Brain microvascular endothelial cell (primary cell): ENCODE measurements at regions not wholly inside any gene's neighbourhood (a gene's known extent, or its start where the extent isn't known, plus 50 kb on each side); places are given as distances from the start of the nearest gene placed in this dataset.
A peak's percentile ranks its signal among the peaks of the same experiment; 100 is the strongest.

Experiments
- DNase-seq: peaks from one replicate; pipeline ENCODE4 v3.0.0-alpha.2; 2020
- H3K27ac ChIP-seq: fragments of 250-450 bp; sonication (Bioruptor Pico); 2 replicates; pipeline ENCODE4 v1.5.1; 2020; ENCODE audit warnings: mild to moderate bottlenecking, moderate library complexity
- H3K27me3 ChIP-seq: fragments of 250-450 bp; sonication (Bioruptor Pico); replicated peaks from 2 replicates; pipeline ENCODE4 v1.5.1; 2020; ENCODE audit warnings: mild to moderate bottlenecking
- H3K36me3 ChIP-seq: fragments of 250-450 bp; sonication (Bioruptor Pico); replicated peaks from 2 replicates; pipeline ENCODE4 v1.5.1; 2020; ENCODE audit warnings: mild to moderate bottlenecking
- H3K4me3 ChIP-seq: 2 replicates; pipeline ENCODE4 v1.5.1; 2011; ENCODE audit warnings: low read depth, mild to moderate bottlenecking, control low read depth, low read length, moderate library complexity
- CTCF ChIP-seq: IDR thresholded peaks from 2 replicates; pipeline ENCODE4 v1.5.1; 2011; ENCODE audit warnings: low read depth, mild to moderate bottlenecking, moderate library complexity, low read length, control low read depth, inconsistent platforms; ENCODE audit errors: missing control alignments
- in situ Hi-C: cut with HindIII; loops from 2 replicates; pipeline ENCODE4 v1.10.0; 2017; ENCODE audit warnings: low sequenced_read_pairs, low pct_ligation_motif_present

GRCh38 chr1:170288155-170288554, 142.4 kb downstream of the NTMT2 start:
- in situ Hi-C loops: no loop called here
- no peaks in the 10 kb centered on the region for H3K36me3 ChIP-seq
- H3K27me3 ChIP-seq: no peaks in the 10 kb centered on the region
- no peak for TF ChIP-seq CTCF
- no peak for DNase-seq
- no peak overlapping the region for H3K27ac ChIP-seq
- no peak overlapping the region for H3K4me3 ChIP-seq

GRCh38 chr1:170290276-170290675, 144.5 kb downstream of the NTMT2 start:
- TF ChIP-seq CTCF: no peak
- Histone ChIP-seq H3K27me3 (no peaks in the 10 kb centered on the region), H3K4me3 (no peak overlapping the region), H3K27ac (no peak overlapping the region), H3K36me3 (no peaks in the 10 kb centered on the region)
- no peak for DNase-seq
- in situ Hi-C loops: no loop called here

GRCh38 chr1:170290991-170291390, 145.2 kb downstream of the NTMT2 start:
- Histone ChIP-seq H3K36me3 (no peaks in the 10 kb centered on the region), H3K4me3 (no peak overlapping the region), H3K27me3 (no peaks in the 10 kb centered on the region), H3K27ac (no peak overlapping the region)
- no peak for TF ChIP-seq CTCF
- DNase-seq: peak; percentile 25
- in situ Hi-C loops: no loop called here

GRCh38 chr1:170291516-170291915, 145.8 kb downstream of the NTMT2 start:
- Histone ChIP-seq H3K27me3 (no peaks in the 10 kb centered on the region), H3K4me3 (no peak overlapping the region), H3K36me3 (no peaks in the 10 kb centered on the region), H3K27ac (no peak overlapping the region)
- in situ Hi-C loops: no loop called here
- DNase-seq: no peak
- TF ChIP-seq CTCF: no peak

- no peaks in the 10 kb centered on the region for H3K36me3 ChIP-seq
- H3K4me3 ChIP-seq: no peak overlapping the region
- H3K27ac ChIP-seq: no peak overlapping the region
- DNase-seq: no peak
- in situ Hi-C loops: no loop called here
- TF ChIP-seq CTCF: no peak
- H3K27me3 ChIP-seq: no peaks in the 10 kb centered on the region
These were observed 150.5 kb downstream of the NTMT2 start for GRCh38 chr1:170296211-170296610.

- no peaks in the 10 kb centered on the region for H3K36me3 ChIP-seq
- in situ Hi-C loops: no loop called here
- no peaks in the 10 kb centered on the region for H3K27me3 ChIP-seq
- TF ChIP-seq CTCF: no peak
- H3K27ac ChIP-seq: no peak overlapping the region
- H3K4me3 ChIP-seq: no peak overlapping the region
- peak; percentile 61 for DNase-seq
These were observed 150.9 kb downstream of the NTMT2 start for GRCh38 chr1:170296642-170297041.
